Activated CD4-positive, CD25-positive, alpha-beta regulatory T cell (primary cell): ENCODE measurements at regions not wholly inside any gene's neighbourhood (a gene's known extent, or its start where the extent isn't known, plus 50 kb on each side); places are given as distances from the start of the nearest gene placed in this dataset.
A peak's percentile ranks its signal among the peaks of the same experiment; 100 is the strongest.
"Not testable (repeated sequence)": the region's sequence is repeated elsewhere in the genome, so short reads cannot be mapped to it uniquely, and the experiment has no call there.

Experiments used
- DNase-seq, 4 experiments: peaks; one replicate each; lab custom pipeline; 2025; lab: John Stamatoyannopoulos, UW

DNA sequence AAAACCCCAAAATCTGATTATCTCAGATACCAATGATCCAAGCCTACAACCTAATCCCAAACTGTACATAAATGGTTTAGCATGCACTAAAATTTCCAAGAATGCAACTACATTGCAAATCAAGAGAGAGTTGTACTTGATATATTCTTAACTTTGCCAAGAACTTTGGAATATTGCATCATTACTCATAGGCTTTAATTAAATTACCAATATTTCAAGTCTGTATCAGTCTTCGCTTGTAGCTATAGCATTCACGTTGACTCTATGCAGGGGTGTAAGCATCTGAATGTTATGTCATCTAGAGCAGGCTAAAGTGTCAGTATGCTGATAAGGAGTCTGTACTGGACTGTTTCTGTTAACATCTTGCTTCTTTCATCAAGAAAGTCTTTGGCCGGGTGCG is 56.3 kb downstream of the FOXI3 start:
- no peak for DNase-seq

- no peak for DNase-seq
These were observed 74.9 kb downstream of the FOXI3 start for GRCh38 chr2:88377641-88377991.

GRCh38 chr2:88372042-88372441 is 80.5 kb downstream of the FOXI3 start:
- no peak for DNase-seq

DNA sequence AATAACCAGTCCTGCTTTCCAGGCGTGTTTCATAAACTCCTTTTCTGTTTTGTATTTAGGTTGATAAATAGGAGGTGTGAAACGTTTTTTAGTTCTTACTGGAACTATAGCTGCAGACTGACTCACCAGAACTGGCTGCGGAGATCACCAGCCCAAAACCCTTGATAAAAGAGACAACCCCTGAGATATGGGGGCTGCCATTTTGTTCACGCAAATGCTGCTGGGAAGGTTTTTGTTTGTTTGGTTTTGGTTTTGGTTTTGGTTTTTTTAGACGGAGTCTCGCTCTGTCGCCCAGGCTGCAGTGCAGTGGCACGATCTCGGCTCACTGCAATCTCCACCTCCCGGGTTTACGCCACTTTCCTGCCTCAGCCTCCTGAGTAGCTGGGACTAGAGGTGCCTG is 87.1 kb downstream of the FOXI3 start:
- DNase-seq, result not testable (repeated sequence)

DNA sequence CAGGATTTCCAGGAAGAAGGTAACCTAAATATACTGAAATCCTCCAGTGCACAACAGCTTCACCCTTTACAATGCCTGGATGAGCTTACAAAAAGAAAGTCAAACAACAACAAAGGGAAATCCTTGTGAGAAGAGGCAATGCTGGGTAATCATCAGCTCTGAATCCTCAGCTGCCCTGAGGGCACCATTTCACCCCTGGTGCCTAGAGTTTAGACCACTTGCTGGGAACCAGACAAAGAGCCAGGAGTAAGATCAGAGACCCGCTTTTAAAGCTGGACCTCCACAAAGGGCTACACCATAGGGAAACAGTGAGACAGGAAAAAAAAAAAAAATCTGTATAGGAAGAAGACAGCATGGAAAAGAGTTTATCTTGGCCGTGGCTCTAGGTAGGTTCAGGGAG is 97.0 kb downstream of the FOXI3 start:
- no peak for DNase-seq

- DNase-seq, result no peak
These were observed 101.3 kb downstream of the FOXI3 start for GRCh38 chr2:88351249-88351601.

- DNase-seq, result peak; percentile 26 to 54 (median 44)
These were observed 101.9 kb downstream of the FOXI3 start for GRCh38 chr2:88350331-88351248.

DNA sequence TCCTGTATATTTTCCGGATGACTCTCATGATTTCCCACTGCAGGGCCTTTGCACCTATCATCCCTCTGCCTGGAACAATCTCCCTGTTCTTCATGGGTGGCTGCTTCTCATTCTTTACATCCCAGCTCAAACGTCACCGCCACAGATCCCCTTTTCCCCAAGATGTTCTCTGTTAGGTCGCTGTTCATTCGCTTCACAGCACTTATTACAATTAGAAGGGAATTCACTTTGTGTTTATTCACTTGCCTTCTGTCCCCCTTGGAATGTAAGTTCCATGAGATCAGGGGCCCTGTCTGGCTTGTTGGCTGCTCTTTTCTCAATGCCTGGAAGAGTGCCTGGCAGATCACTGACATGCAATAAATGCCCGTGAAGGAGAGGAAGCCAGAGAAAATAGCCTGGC is 106.7 kb downstream of the FOXI3 start:
- no peak for DNase-seq

DNA sequence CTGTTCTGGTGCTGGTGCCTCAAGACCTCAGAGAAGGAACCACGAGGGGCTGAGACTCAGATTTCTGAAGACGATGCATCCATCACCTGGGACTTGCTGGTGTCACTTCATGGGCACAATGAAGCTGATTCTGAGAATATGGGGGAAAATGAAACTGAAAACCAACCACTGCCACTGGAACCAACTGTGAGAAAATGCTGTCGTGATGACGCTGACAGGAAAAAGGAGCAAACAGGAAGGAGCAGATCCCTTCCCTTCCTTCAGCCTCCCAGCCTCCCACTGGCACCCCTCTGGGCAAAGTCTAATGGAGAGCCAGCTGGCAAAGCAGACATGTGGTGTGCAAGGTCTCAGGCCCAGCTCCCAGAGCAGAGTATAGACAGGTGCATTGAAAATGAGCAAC is 109.7 kb downstream of the FOXI3 start:
- no peak for DNase-seq

DNA sequence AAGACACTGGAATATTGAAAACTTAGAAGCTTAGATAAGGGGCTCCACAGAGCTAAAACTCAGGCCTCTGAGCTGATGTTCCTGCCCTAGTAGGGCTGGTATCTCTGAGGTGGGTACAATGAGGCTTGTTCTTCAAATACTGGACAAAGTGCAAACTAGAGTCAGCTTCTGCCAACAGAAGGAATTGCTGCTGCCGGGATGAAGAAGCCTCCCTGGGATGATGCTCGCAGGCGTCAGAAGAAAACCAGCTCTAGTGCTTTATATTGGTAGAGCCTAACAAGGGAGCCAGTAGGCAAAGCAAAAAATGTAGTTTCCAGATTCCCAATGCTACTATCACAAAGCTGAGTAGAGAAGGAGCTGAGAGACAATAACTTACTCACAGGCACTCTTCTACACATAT is 118.1 kb downstream of the FOXI3 start:
- no peak for DNase-seq

GRCh38 chr2:88331239-88331638 is 121.3 kb downstream of the FOXI3 start:
- DNase-seq, result no peak

- no peak for DNase-seq
These were observed 122.5 kb downstream of the FOXI3 start for GRCh38 chr2:88329815-88330603.

DNA sequence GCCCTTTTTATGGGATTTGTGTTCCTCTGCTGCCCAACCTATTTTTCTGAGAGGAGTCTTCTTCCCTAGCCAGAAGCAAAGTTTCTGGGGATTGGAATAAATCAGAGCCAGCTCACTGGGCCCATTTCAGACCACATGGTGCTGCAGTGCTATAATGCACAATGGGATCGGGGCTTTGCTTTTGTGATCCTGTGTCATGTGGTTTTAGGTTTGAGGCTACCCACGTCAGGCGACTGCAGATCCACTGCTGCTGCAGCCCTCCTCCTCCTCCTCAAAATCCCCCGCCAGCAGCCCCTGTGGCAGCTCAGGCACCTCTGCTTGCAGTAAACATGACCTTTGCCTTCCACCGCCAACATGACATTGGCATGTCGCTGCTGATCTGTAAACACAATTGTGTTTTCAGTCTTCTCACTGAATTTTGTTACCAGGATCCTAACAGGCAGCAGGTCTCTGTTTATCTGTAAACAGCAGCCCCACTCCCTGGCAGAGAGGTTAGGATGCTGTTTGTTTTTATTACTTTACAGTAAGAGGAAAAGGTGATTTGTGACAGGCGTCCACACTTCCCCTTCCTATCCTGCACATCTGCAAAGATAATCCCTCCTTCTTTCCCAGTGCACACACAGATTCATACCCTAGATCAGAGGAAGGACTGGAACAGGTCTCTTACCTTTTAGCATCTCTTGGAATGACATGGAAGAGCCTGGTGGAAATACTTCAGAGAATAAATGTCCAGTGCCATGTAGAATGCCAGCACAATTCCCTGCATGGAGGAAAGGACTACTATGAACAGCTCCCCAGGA is 130.8 kb downstream of the FOXI3 start:
- DNase-seq, result no peak

DNA sequence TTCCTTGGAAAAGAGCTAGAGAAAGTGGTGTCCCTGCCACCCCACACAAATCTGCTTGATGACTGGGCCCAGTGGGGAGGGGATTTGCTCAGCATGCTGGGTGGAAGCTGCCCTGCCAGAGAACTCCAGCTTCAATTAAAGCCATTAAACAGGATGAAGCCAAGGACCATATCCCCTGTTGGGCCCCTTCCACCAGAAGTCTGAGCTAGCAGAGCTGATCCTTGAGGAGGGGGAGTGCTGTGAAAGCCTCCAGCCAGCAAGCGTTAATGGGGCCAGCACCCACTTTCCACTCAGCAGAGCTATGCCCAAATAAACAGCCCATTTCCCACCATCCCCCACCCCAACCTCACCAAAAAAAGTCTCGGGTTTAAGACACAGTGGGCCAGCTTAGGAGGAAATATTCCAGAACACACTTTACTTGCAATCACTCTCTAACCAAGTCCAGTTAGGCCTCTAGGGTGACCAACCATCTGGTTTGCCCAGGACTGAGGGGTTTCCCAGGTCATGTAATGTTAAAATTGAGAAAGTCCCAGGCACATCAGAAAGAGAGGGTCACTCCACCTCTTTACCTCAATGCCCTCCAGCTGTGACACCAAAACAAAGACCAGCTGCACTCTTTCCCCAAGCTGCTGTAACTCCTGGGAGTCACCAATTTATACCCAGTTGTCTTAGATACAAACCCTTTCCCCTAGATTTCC is 132.3 kb downstream of the FOXI3 start:
- no peak for DNase-seq

- DNase-seq, result no peak
These were observed 133.6 kb downstream of the FOXI3 start for GRCh38 chr2:88318956-88319330.

DNA sequence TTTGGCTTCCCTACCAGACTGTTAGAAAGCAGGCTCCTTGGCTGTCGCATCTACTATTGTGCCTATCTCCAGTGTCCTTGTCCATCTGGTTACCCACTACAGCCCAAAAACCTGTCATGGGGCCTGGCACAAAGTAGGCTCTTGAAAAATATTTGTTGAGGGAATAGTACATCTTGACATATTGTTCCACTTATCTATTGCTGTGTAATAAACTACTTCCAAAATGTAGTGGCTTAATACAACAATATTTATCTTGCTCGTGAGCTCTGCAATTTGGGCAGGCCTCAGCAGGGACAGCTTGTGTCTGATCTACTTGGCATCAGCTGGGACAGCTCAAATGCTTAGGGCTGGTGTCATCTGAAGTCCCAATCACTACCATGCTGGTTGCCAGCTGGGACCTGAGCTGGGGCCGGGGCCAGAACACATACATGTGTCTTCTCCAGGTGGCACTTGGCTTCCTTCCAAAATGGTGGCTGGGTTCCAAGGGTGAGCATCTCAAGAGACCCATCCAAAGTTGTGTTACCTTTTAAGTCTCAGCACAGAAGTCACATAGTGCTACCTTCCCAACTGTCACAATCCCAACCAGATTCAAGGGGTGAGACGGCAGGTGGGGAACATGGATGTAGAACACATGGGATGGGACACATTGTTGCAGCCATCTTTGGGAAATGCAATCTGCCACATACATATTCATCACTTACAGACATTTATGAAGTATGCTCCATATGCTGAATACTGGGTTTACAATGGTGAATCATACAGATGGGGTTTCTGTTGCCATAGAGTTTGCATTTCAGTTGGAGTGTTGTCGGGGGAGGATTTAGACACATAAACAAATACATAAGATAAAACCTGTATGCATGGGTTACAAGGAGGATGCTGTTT is 134.2 kb downstream of the FOXI3 start:
- DNase-seq, result no peak

GRCh38 chr2:88310787-88311186 is 140.6 kb downstream of the THNSL2 start:
- no peak for DNase-seq

GRCh38 chr2:88307817-88308216 is 137.7 kb downstream of the THNSL2 start:
- DNase-seq, result no peak

- no peak for DNase-seq
These were observed 133.7 kb downstream of the THNSL2 start for GRCh38 chr2:88303865-88304264.

DNA sequence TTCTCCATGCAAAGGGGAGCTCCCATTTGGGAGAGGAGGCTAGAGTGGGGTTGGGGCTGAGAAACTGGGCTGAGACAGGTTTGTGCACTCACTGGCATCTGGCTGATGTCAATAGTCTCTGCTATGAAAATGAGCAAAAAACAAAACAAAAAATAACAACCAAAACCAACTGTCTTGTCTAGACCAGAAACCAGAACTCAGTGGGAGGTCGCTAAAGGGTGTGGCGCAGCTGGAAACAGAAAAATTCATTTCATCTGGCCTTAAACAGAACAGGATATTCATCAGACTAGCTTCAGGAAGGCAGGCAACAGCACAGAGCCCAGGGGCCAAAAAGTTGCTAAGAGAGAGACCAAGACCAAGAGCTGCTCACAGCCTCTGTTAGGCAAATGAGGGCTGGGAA is 126.1 kb downstream of the THNSL2 start:
- no peak for DNase-seq
